ENCODE measurements at regions not wholly inside any gene's neighbourhood (a gene's known extent, or its start where the extent isn't known, plus 50 kb on each side); places are given as distances from the start of the nearest gene placed in this dataset.

- DNase-seq (ENCODE audit: low read depth, low spot score) = no peak
- in situ Hi-C loops (cut with HindIII; ENCODE audit: low sequenced_read_pairs) = no loop called here
- H3K4me3 ChIP-seq (ENCODE audit: low read depth, low read length) = no peak overlapping the region
- TF ChIP-seq, protein P1, sequence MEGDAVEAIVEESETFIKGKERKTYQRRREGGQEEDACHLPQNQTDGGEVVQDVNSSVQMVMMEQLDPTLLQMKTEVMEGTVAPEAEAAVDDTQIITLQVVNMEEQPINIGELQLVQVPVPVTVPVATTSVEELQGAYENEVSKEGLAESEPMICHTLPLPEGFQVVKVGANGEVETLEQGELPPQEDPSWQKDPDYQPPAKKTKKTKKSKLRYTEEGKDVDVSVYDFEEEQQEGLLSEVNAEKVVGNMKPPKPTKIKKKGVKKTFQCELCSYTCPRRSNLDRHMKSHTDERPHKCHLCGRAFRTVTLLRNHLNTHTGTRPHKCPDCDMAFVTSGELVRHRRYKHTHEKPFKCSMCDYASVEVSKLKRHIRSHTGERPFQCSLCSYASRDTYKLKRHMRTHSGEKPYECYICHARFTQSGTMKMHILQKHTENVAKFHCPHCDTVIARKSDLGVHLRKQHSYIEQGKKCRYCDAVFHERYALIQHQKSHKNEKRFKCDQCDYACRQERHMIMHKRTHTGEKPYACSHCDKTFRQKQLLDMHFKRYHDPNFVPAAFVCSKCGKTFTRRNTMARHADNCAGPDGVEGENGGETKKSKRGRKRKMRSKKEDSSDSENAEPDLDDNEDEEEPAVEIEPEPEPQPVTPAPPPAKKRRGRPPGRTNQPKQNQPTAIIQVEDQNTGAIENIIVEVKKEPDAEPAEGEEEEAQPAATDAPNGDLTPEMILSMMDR (IDR thresholded peaks at IDR 0.05; ENCODE audit: low read depth, low read length) = no peak
Measured at GRCh38 chr2:57141269-57141668, 905.3 kb upstream of the VRK2 start.

- H3K4me3 ChIP-seq (ENCODE audit: low read depth, low read length) = no peak overlapping the region
- no peak for DNase-seq (ENCODE audit: low read depth, low spot score)
- in situ Hi-C loops (cut with HindIII; ENCODE audit: low sequenced_read_pairs) = no loop called here
- TF ChIP-seq, protein P1 (IDR thresholded peaks at IDR 0.05; ENCODE audit: low read depth, low read length) = no peak
Measured at GRCh38 chr2:57146951-57147350, 899.7 kb upstream of the VRK2 start.

GRCh38 chr2:57156231-57156924 is 890.2 kb upstream of the VRK2 start:
- in situ Hi-C loops (cut with HindIII; ENCODE audit: low sequenced_read_pairs) = no loop called here
- TF ChIP-seq, protein P1 (IDR thresholded peaks at IDR 0.05; ENCODE audit: low read depth, low read length) = no peak
- no peak overlapping the region for H3K4me3 ChIP-seq (ENCODE audit: low read depth, low read length)
- no peak for DNase-seq (ENCODE audit: low read depth, low spot score)

DNA sequence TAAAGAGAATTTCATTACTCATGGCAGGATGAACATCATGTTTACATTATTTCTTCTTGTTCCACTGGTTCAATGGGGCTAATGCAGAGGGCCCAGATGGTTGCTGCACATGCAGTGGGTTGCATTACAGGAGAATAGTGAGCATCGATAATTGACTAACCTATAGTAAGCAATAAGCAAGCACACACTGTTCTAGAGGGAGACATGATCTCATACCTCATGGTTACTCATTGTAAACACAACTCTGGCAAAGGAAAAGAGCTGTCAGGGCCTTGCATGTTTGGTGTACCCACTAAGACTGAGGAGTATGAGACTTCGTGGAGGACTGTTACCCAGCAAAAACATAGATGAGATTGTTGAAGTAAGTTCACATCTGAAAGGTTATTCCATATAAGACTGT is 885.6 kb upstream of the VRK2 start:
- DNase-seq (ENCODE audit: low read depth, low spot score) = peak; percentile 34
- no peak overlapping the region for H3K4me3 ChIP-seq (ENCODE audit: low read depth, low read length)
- in situ Hi-C loops (cut with HindIII; ENCODE audit: low sequenced_read_pairs) = no loop called here
- TF ChIP-seq, protein P1 (IDR thresholded peaks at IDR 0.05; ENCODE audit: low read depth, low read length) = no peak

DNA sequence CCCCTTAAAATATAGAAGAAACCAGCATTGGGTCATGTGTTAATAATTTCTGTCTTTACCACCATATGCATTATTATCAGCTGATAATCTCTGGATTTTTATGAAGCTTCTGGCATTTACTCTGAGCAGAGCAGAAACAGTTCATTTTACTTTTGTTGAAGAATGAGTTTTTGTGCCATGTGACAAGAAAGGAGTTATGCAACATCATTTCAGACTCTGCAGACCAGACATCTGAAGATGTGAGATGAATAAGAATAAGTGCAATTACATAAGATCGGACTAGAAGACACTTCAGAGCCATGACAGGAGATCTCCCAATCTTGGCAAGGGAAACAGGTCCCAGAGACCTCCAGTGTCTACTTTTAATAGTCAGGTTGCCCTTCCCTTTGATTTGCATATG is 869.4 kb upstream of the VRK2 start:
- H3K4me3 ChIP-seq (ENCODE audit: low read depth, low read length) = no peak overlapping the region
- in situ Hi-C loops (cut with HindIII; ENCODE audit: low sequenced_read_pairs) = no loop called here
- no peak for DNase-seq (ENCODE audit: low read depth, low spot score)
- TF ChIP-seq, protein P1 (IDR thresholded peaks at IDR 0.05; ENCODE audit: low read depth, low read length) = no peak

DNA sequence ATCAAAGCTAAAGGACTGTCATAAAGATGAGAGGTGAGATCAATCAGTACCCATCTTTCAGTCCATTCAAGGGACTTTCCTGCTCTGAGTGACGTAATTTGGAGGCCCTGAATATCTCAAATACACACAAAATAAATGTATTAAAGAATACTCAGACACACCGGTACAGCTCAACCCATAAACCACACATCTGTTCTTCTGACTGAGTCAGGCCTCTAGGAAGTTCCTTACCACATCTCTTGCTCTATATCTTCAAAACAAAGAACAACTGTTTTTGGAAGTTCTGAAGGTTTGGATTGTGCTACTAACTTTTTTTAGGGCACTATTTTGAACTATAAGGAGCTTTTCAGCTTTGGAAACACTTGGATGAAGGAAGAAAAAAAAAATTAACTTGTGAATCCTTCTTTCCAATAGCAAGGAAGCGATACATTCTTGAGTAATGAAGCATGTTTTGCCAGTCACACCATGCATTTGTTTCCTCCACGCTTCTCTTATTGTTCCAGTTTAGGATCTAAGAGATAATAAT is 866.5 kb upstream of the VRK2 start:
- H3K4me3 ChIP-seq (ENCODE audit: low read depth, low read length) = no peak overlapping the region
- TF ChIP-seq, protein P1 (IDR thresholded peaks at IDR 0.05; ENCODE audit: low read depth, low read length) = no peak
- in situ Hi-C loops (cut with HindIII; ENCODE audit: low sequenced_read_pairs) = no loop called here
- DNase-seq (ENCODE audit: low read depth, low spot score) = peak; percentile 69

Data from astrocyte of the spinal cord (primary cell).